ENCODE measurements at regions not wholly inside any gene's neighbourhood (a gene's known extent, or its start where the extent isn't known, plus 50 kb on each side); places are given as distances from the start of the nearest gene placed in this dataset.
"Not testable (repeated sequence)": the region's sequence is repeated elsewhere in the genome, so short reads cannot be mapped to it uniquely, and the experiment has no call there.

- Histone ChIP-seq H3K4me1 (peaks cover 0 to 7% (median 0%) of the 10 kb centered on the region in 9 donors), H3K27me3 (peaks cover 0 to 30% (median 4%) of the 10 kb centered on the region in 7 donors), H3K27ac (no peak overlapping the region), H3K4me3 (no peak overlapping the region), H3K36me3 (no peaks in the 10 kb centered on the region), H3K9me3 (peaks cover 0 to 4% (median 0%) of the 10 kb centered on the region in 11 donors)
- intact Hi-C loops (cut with DNase I) = no loop called here
- 63 to 74% methylated on average over 6 of the region's 6 CpGs for WGBS, 2 donors
- DNase-seq = no peak
- TF ChIP-seq CTCF (IDR thresholded peaks at IDR 0.05) = no peak
- no peak for ATAC-seq
Observed at GRCh38 chr22:44646668-44647067, 55.3 kb upstream of the PRR5 start.

- DNase-seq = no peak
- ATAC-seq = no peak
- WGBS, 2 donors = 89 to 92% methylated on average over 13 of the region's 13 CpGs
- TF ChIP-seq CTCF (IDR thresholded peaks at IDR 0.05) = no peak
- Histone ChIP-seq H3K27me3 (peaks cover 0 to 30% (median 4%) of the 10 kb centered on the region in 7 donors), H3K27ac (no peak overlapping the region), H3K36me3 (no peaks in the 10 kb centered on the region), H3K4me3 (no peak overlapping the region), H3K9me3 (peaks cover 0 to 4% (median 0%) of the 10 kb centered on the region in 11 donors), H3K4me1 (peaks cover 0 to 7% (median 0%) of the 10 kb centered on the region in 9 donors)
- intact Hi-C loops (cut with DNase I) = no loop called here
Observed at GRCh38 chr22:44646141-44646540, 55.9 kb upstream of the PRR5 start.

GRCh38 chr22:44645531-44645930 lies 56.5 kb upstream of the PRR5 start:
- Histone ChIP-seq H3K4me1 (peaks cover 0 to 10% (median 0%) of the 10 kb centered on the region in 9 donors), H3K27ac (no peak overlapping the region), H3K4me3 (no peak overlapping the region), H3K9me3 (peaks cover 0 to 4% (median 0%) of the 10 kb centered on the region in 11 donors), H3K27me3 (peaks cover 0 to 30% (median 4%) of the 10 kb centered on the region in 7 donors), H3K36me3 (no peaks in the 10 kb centered on the region)
- ATAC-seq (peak in 1 of 8 donors; percentile 35), DNase-seq (no peak)
- intact Hi-C loops (cut with DNase I) = no loop called here
- WGBS, 2 donors = 59 to 65% methylated on average over 11 of the region's 11 CpGs
- no peak for TF ChIP-seq CTCF (IDR thresholded peaks at IDR 0.05)

GRCh38 chr22:44645083-44645482 lies 56.9 kb upstream of the PRR5 start:
- 53 to 59% methylated on average over 4 of the region's 4 CpGs for WGBS, 2 donors
- Histone ChIP-seq H3K4me1 (peaks cover 0 to 15% (median 0%) of the 10 kb centered on the region in 9 donors), H3K4me3 (no peak overlapping the region), H3K27me3 (peaks cover 0 to 30% (median 4%) of the 10 kb centered on the region in 7 donors), H3K36me3 (no peaks in the 10 kb centered on the region), H3K27ac (no peak overlapping the region), H3K9me3 (peaks cover 0 to 4% (median 0%) of the 10 kb centered on the region in 11 donors)
- intact Hi-C loops (cut with DNase I) = no loop called here
- TF ChIP-seq CTCF (IDR thresholded peaks at IDR 0.05) = no peak
- no peak for ATAC-seq
- no peak for DNase-seq

- H3K4me3 ChIP-seq; ATAC-seq; intact Hi-C loops (cut with DNase I); DNase-seq; H3K9me3 ChIP-seq; H3K36me3 ChIP-seq; H3K27ac ChIP-seq: not testable (repeated sequence)
- peaks cover 0 to 21% (median 3%) of the 10 kb centered on the region in 7 donors for H3K27me3 ChIP-seq
- H3K4me1 ChIP-seq = peaks cover 0 to 21% (median 8%) of the 10 kb centered on the region in 9 donors
- 90 to 92% methylated on average over 19 of the region's 19 CpGs for WGBS, 2 donors
Observed at GRCh38 chr22:44643526-44644101, 58.4 kb upstream of the PRR5 start.
